ENCODE measurements at regions not wholly inside any gene's neighbourhood (a gene's known extent, or its start where the extent isn't known, plus 50 kb on each side); places are given as distances from the start of the nearest gene placed in this dataset.

DNA sequence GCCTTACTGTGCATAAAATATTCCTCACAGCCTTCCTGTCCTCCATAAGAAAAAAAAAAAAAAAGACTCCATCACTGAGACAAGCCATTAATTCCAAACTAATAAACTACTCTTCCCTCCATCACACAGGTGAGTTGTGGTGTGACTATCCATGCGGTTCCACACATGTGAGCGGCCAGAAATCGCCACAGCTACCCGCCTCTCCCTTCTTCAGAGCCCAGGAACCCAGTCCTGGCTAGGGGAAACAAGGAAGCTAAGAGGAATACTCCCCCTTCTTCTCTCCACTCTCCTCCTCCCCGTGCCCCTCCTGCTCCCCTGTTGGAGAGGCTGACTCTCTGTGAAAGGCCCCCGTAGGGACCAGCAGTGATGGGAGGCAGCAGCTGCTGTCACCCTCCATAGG is 128.6 kb upstream of the ARID1B start:
- DNase-seq (ENCODE audit: low spot score), result no peak

DNA sequence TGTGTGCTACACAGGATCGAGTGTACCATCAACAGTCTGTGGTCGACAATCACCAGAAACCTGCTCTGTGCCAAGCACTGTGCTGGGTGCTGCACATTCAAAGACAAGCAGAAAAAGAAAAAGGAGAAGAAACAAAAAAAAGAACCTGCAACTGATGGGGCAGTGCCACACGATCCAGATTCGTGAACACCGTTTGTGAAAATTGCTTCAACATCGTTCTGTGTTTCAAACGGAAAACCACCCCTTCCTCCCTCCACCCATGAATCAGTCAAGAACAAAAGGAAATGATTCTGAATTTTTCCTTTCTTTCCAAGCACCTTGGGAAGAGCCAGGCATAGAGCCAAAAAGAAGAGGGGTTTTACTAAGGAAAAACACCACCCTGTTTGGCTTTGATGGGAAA is 129.2 kb upstream of the ARID1B start:
- DNase-seq (ENCODE audit: low spot score), result no peak

DNA sequence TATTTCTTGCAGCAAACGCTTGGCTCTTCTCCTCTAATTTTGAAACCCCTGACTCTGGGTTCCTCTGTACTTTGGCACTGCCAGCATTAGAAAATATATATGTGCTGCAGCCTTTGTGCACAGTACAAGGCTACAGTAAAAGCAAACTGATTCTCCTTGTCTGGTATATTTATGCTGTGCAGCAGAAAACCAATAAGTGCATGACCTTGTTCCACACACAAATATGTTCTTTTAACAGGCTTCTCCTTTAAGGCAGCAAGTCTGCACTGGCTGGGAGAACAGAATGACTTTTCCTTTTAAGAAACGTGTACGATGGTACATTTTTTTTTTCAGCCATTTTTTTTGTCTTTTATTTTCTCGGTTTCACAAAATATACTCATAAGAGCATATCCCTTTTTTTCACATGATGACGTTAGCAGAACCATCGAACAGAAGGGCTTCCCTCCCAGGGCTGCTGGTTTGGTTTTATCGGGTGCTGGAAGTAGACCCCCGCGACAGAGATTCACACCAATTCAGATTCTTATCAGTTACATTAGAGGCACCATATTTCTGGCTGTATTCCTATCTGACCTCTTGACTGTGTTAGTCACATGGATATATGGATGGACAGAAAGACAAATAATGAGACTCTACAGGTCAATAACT is 129.9 kb upstream of the ARID1B start:
- DNase-seq (ENCODE audit: low spot score), result no peak

DNA sequence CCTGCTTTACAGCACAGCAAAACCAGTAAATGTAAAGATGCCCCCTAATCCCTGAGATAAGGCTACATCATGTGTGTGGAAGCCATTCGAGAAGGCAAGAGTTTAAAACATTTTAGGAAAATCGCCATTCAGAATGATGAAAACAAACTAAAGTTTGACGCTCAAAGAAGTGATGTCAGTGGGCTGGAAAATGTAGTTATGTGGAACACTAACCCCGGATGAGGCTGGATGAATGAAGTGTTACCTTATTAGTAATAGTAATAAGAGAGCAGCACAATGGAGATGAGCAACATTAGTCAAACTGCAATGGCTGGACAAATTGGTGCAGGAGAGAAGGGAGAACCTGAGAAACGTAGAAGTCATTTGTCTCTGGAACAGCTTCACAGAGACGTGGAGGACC is 130.7 kb upstream of the ARID1B start:
- no peak for DNase-seq (ENCODE audit: low spot score)

DNA sequence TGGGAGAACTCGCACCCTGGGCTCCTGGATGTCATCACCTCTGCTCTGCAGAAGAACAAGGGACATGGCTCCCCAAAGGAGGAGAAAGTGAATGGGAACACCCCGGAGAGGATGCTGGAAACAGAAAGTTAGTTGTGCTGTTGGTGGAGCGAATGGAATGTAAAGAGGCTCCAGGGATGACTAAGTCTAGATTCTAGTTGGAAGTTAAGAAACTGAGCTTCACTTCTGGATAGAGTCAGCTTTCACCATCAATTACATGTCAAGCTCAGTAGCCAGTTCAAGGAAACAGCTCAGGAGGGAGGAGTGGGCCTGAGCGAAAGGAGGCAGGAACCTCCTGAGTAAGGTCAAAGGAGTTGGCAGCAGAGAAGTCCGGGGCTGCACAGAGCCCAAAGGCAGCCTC is 132.1 kb upstream of the ARID1B start:
- DNase-seq (ENCODE audit: low spot score), result no peak

DNA sequence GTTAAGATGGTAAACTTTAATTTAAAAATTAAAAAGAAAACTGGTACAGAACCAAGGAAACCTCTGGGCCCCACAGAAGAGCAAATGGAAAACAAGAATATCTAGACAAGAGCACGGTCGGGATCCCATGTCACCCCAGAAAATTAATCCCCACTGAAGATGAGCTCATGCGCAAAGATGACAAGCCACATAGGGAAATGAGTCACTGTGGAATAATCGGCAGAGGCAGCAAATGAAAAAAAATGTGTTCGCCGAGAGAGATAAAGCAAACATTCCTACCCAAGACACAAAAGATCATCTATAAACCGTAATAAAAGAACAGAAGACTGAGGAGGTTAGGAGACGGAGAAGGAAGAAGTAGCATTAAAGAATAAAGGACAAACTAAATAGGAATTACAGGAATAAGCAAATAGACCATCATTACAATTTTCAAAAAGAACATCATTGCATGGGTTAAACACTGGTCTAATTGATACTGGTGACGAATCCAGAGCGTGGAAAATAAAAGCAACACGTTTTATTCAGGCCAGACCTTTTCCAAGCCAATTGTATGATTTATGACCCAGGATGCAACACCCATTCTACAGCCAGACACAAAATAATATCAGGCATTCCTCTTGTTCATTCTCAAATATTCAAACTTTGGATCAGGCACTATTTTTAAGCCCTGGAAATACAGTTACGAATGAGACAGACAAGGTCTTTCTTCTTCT is 138.0 kb upstream of the ARID1B start:
- DNase-seq (ENCODE audit: low spot score), result no peak

DNA sequence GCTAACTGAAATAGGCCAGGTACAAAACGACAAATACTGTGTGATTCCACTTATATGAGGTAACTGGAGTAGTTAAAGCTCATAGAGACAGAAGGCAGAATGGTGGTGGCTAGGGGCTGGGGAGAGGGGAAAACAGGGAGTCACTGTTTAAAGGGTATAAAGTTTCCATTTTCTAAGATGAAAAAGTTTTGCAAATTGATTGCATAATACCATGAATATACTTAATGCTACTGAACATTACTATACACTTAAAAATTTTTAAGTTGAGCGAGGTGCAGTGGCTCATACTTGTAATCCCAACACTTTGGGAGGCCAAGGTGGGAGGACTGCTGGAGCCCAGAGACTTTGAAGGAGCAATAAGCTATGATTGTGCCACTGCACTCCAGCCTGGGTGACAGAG is 138.6 kb upstream of the ARID1B start:
- no peak for DNase-seq (ENCODE audit: low spot score)

DNA sequence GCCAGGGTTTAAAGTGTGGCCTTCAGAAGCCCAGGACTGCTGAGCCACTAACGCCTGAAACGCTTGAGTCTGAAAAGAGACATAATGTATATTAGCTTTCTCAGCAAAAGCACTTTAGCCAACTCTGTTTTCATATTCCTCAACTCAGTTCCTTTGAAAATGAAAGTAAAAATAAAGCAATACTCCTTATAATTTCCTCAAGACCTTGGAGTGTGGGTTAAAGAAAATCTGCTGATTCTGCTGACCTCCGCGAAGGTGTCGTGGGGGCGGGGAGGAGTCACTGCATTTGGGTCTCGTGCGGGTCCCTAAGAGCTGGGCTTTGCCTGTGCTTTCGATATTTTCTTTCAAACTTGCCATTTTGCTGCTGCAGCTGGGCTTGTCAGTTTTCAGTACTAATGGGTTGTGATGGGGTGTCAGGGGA is 142.2 kb upstream of the ARID1B start:
- no peak for DNase-seq (ENCODE audit: low spot score)

DNA sequence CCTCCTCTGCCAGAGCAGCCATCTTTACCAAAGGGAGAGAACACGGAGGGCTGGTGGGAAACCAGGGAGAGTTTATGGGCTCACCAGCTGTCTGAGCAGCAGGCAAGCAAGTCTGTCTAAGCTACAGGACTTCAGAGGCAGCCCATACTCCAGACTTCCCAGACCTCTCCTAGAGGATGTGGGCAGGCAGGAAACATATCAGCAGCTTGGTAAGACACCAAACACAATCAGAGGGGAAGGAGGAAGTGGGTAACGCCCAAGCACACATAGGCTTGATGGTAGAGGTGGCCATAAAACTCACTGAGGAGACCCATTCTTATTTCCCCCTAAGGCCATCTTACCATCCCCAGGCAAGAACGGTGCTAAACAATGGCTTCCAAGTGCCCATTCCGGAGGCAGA is 143.1 kb upstream of the ARID1B start:
- no peak for DNase-seq (ENCODE audit: low spot score)

DNA sequence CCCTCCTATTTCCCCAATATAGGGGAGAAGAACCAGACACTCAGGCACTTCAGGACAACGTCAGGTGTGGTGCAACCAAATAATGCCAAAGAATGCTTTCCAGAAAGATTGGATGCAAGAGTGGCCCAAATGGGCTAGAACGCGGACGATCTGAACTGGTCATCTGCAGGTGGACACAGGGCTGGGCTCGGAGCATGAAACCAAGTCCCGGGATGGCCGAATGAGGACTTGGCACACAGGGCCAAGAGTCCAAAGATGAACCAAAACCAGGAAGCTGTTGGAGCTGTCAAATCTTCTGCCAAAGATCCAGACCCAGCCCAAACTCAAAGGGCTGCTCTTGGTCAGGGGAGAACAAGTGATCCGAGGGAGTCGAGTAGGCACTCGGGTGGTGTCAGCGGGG is 143.9 kb upstream of the ARID1B start:
- no peak for DNase-seq (ENCODE audit: low spot score)

DNA sequence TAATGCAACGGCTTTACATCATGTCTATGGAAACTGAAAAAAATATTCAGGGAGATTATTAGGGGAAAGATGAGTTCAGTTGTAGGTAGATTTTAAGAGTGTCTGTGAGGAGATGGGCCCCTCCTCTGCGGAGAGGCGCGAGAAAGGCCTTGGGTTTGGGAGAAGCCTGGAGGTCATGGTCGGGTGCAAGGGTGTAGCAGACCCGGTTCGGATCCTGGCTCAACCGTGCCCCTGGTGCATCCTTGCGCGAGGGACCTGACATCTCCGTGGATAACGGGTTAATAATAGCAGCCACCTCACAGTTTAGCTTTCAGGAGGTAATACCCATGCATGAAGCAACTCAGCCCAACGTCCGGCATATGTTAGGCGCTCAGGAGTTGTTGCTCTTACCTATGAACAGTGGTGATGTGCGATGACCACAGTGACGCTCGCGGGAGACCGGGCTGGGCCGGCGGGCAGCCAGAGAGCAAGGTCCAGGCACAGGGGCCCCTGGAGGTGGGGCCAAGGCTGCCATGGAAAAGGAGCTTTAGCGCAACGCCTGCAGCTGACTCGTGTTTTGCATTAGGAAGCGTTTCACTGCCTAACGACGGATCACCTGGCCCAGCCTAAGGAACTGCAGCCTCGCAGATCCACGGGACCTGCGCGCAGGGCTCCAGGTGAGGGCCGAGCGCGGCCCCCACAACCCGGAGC is 146.4 kb upstream of the ARID1B start:
- no peak for DNase-seq (ENCODE audit: low spot score)

DNA sequence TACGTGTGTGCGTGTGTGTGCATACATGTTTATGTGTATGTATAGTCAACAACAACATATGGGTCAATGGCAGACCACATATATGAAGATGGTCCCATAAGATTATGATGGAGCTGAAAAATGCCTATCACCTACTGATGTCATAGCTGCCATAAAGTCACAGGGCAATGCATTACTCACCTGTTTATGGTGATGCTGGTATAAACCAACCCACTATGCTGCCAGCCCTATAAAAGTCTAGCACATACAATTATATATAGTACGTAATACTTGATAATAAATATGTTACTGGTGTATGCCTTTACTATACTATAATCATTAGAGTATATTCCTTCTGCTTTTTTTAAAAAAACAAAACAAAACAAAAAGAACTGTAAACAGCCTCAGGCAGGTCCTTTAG is 148.4 kb upstream of the ARID1B start:
- DNase-seq (ENCODE audit: low spot score), result no peak

DNA sequence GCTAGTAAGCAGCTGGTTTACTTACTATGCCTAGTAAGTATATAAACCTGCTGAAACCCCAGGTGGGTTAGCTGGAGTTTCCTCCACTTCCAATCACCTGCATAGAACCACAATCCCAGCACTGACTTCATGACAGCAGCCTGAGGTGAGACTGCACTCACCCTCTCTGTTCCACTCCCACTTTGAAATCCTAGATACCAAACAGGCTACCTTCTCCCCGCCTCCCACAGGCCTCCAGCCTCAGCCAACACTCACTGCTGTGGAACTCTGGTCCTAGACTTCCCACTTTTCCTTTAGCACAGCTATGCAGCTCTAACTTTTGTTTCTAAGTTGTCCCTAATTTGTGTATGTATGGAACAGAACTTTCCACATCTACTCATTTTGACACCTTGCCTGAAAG is 149.7 kb upstream of the ARID1B start:
- DNase-seq (ENCODE audit: low spot score), result no peak

DNA sequence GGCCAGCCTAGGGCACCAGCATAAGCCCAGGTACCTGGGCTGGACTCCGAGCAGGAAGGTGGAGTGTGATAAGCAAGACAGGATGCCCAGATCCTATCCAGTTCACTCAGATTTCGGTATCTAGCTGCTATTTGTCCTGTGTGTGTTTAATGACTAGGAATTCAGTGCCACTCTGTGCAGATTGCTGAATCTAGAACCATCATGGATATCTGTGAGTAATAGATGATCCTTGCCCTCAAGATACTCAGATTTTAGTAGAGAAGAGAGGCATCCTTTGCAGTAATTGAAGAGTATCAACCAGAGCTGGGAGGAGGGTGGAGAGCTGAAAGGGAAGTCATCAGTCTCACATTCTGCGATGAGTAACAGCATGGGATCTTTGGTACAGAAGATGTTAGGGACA is 155.0 kb upstream of the ARID1B start:
- DNase-seq (ENCODE audit: low spot score), result no peak

DNA sequence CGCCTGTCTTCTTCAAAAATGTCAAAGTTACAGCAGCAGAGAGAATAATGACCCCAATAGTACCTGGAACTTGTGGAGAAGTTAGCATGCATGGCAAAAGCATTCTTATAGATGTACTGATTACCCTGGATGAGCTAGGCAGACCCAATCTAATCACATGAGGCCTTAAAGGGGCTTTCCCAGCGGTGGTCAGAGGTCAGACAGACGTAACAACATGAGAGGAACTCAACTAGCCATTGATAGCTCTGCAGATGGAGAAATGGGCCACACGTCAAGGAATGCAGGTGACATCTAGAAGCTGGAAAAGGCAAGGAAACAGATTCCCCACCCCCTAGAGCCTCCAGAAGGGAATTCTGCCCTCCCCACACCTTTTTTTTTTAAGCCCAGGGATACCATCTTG is 156.8 kb upstream of the ARID1B start:
- no peak for DNase-seq (ENCODE audit: low spot score)

DNA sequence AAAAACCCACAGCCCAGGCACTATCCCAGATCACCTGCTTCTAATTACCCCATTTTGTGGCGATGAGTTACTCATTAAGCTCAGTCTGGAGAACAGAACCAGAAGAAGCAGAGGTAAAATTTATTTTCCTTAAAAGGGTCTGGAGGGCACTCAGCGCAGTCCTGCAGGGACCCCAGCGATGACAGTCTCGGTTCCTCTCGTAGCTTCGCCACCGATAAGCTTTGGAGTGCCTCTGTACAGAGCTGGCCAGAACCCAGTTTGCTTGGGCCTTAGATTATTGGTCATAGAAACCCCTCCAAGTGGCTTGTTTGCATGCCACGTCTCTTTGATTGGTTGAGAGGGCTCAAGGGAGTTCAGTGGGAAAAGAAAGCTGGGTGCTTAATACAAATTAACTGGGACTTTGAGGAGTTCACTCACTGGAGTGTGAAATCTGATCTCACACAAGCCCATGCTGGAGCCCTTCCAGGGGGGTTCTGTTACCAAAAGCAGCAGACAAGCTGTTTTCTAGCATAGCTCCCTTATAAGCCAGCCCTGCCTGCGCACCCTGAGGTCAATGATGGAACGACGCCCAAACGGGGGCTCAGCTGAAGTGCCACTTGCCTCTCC is 158.5 kb upstream of the ARID1B start:
- no peak for DNase-seq (ENCODE audit: low spot score)

DNA sequence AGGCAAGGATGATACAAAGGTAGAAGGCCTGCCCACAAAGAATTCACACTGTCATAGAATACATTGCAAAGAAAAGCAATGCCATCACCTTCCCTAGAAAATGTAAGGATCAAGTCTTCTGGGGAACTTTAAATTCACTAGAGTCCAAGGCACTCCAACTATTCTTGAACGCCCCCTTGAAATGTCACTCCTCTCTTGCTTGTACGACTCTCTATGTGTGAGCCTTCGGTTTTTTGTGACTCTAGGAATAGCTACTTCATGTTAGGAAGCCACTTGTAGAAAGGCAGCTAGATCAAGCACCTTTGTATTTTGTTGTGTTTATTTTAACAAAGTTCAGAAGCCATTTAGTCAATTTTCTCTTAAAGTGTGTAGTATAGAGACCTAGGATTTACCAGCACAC is 159.2 kb upstream of the ARID1B start:
- DNase-seq (ENCODE audit: low spot score), result no peak

DNA sequence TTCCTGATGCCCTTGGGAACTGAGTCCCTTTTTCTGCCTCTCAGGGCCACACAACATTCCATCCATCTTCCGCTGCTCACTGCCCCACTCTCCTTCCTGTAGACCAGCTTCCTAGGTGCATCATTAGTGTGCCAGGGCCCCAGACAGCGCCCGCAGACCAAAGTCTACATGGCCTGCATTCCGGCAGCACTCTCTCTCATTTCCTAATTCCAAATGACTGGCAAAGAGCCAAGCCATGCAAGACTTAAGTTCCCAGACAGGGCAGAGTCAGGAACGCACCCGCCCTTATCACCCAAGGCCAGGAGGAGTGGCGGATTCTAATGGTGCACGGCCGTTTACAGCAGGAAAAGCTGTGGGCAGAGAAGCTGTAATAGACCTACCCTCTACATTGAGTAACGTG is 159.8 kb upstream of the ARID1B start:
- no peak for DNase-seq (ENCODE audit: low spot score)

DNA sequence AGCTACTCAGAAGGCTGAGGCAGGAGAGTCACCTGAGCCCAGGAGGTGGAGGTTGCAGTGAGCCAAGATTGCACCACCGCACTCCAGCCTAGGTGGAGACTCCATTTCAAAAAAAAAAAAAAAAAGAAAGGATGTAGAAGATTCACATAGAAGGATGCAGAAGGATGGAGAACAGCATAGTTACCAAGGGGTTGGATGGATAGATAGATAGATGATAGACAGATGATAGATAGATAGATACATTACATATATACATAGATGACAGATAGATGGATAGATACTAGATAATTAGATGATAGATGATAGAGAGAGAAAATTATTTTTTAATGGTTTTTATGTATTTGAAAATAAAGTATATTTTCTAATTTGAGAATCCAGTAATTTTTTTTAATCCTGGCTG is 160.7 kb upstream of the ARID1B start:
- DNase-seq (ENCODE audit: low spot score), result no peak

DNA sequence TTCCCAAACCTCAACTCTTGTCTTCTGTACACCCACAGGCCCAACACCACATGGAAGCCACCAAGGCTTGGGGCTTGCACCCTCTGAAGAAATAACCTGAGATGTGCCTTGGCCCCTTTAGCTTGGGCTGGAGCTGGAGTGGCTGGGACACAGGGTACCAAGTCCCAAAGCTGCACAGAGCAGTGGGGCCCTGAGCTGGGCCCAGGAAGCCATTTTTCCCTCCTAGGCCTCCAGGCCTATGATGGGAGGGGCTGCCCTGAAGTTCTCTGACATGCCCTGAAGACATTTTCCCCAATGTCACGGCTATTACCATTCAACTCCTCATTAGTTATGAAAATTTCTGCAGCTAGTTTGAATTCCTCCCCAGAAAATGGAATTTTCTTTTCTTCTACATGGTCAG is 163.2 kb upstream of the ARID1B start:
- DNase-seq (ENCODE audit: low spot score), result no peak

DNA sequence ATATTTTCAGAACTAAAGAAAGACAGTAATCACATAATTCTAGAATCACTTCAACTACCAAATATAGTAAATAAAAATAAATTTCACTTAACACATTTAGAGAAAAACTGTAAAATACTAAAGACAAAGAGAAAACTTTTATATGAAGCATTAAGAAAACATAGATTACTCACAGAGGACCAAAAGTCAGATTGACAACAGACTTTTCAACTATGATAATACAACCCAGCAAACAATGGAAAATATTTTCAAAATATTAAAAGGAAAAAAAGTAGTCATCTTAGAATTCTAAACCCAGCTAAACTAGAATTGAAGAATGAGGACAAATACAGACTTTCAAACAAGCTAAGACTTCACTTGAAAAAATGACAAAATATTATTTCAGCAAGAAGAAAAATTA is 164.8 kb upstream of the ARID1B start:
- DNase-seq (ENCODE audit: low spot score), result no peak

DNA sequence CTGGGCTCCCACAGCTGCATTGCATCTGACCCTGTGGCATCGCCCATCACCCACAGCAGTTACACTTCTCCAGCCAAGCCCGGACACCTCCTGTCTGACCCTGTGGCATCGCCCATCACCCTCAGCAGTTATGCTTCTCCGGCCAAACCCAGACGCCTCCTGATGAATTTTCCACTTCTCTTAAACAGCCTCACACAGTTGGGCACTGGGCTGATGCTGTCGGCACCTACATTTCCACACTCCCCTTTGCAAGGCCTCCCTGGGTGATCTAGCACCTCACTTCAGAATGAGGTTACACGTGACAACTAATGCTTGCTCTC is 175.2 kb upstream of the ARID1B start:
- no peak for DNase-seq (ENCODE audit: low spot score)

Data from Ammon's horn (tissue), 1 donor.